ENCODE measurements at regions not wholly inside any gene's neighbourhood (a gene's known extent, or its start where the extent isn't known, plus 50 kb on each side); places are given as distances from the start of the nearest gene placed in this dataset.
"Not testable (repeated sequence)": the region's sequence is repeated elsewhere in the genome, so short reads cannot be mapped to it uniquely, and the experiment has no call there.

GRCh38 chr2:2896011-2896410 lies 481.6 kb downstream of the EIPR1 start:
- DNase-seq (ENCODE audit: low read depth): no peak

GRCh38 chr2:2894011-2894410 lies 483.6 kb downstream of the EIPR1 start:
- DNase-seq (ENCODE audit: low read depth): not testable (repeated sequence)

GRCh38 chr2:2892892-2893291 lies 484.7 kb downstream of the EIPR1 start:
- no peak for DNase-seq (ENCODE audit: low read depth)

- DNase-seq (ENCODE audit: low read depth): no peak
These were observed 485.2 kb downstream of the EIPR1 start for GRCh38 chr2:2892378-2892777.

GRCh38 chr2:2890901-2891300 lies 486.7 kb downstream of the EIPR1 start:
- no peak for DNase-seq (ENCODE audit: low read depth)

- DNase-seq (ENCODE audit: low read depth): no peak
These were observed 487.4 kb downstream of the EIPR1 start for GRCh38 chr2:2890246-2890645.

GRCh38 chr2:2889646-2890045 lies 488.0 kb downstream of the EIPR1 start:
- DNase-seq (ENCODE audit: low read depth): no peak

- DNase-seq (ENCODE audit: low read depth): no peak
These were observed 488.5 kb downstream of the EIPR1 start for GRCh38 chr2:2889141-2889540.

GRCh38 chr2:2887772-2888387 lies 489.7 kb downstream of the EIPR1 start:
- DNase-seq (ENCODE audit: low read depth): no peak

GRCh38 chr2:2886922-2887321 lies 490.7 kb downstream of the EIPR1 start:
- DNase-seq (ENCODE audit: low read depth): no peak

- no peak for DNase-seq (ENCODE audit: low read depth)
These were observed 496.1 kb downstream of the EIPR1 start for GRCh38 chr2:2881499-2881898.

GRCh38 chr2:2880938-2881337 lies 496.7 kb downstream of the EIPR1 start:
- no peak for DNase-seq (ENCODE audit: low read depth)

- DNase-seq (ENCODE audit: low read depth): no peak
These were observed 497.8 kb downstream of the EIPR1 start for GRCh38 chr2:2879781-2880180.

- no peak for DNase-seq (ENCODE audit: low read depth)
These were observed 498.5 kb downstream of the EIPR1 start for GRCh38 chr2:2879071-2879470.

GRCh38 chr2:2877427-2877826 lies 500.2 kb downstream of the EIPR1 start:
- DNase-seq (ENCODE audit: low read depth): no peak

- DNase-seq (ENCODE audit: low read depth): no peak
These were observed 501.0 kb downstream of the EIPR1 start for GRCh38 chr2:2876331-2877221.

- no peak for DNase-seq (ENCODE audit: low read depth)
These were observed 501.8 kb downstream of the EIPR1 start for GRCh38 chr2:2875831-2876230.

- no peak for DNase-seq (ENCODE audit: low read depth)
These were observed 502.3 kb downstream of the EIPR1 start for GRCh38 chr2:2875296-2875695.

- no peak for DNase-seq (ENCODE audit: low read depth)
These were observed 502.8 kb downstream of the EIPR1 start for GRCh38 chr2:2874805-2875204.

GRCh38 chr2:2874341-2874740 lies 503.3 kb downstream of the EIPR1 start:
- no peak for DNase-seq (ENCODE audit: low read depth)

- no peak for DNase-seq (ENCODE audit: low read depth)
These were observed 504.2 kb downstream of the EIPR1 start for GRCh38 chr2:2873450-2873811.

- DNase-seq (ENCODE audit: low read depth): no peak
These were observed 504.7 kb downstream of the EIPR1 start for GRCh38 chr2:2872713-2873449.

GRCh38 chr2:2872309-2872617 lies 505.4 kb downstream of the EIPR1 start:
- no peak for DNase-seq (ENCODE audit: low read depth)
